ENCODE measurements at regions not wholly inside any gene's neighbourhood (a gene's known extent, or its start where the extent isn't known, plus 50 kb on each side); places are given as distances from the start of the nearest gene placed in this dataset.
"Not testable (repeated sequence)": the region's sequence is repeated elsewhere in the genome, so short reads cannot be mapped to it uniquely, and the experiment has no call there.

GRCh38 chr11:37449146-37449545, 851.1 kb upstream of the RAG2 start:
- Histone ChIP-seq H3K36me3 (ENCODE audit: control insufficient read depth, insufficient read depth, low read length) (no peaks in the 10 kb centered on the region), H3K27ac (ENCODE audit: low read length) (no peak overlapping the region), H3K4me3 (ENCODE audit: low read length) (no peak overlapping the region), H3K9me3 (ENCODE audit: control insufficient read depth, low read depth, low read length) (no peaks in the 10 kb centered on the region), H3K27me3 (ENCODE audit: control insufficient read depth, insufficient read depth, low read length) (no peaks in the 10 kb centered on the region), H3K4me1 (ENCODE audit: control insufficient read depth, insufficient read depth, low read length) (peaks cover 14% of the 10 kb centered on the region)
- peak in 1 of 2 donors; percentile 44 for DNase-seq
- 0% methylated on average over 1 of the region's 3 CpGs for WGBS (ENCODE audit: insufficient coverage, low lambda C conversion rate)

- no peaks in the 10 kb centered on the region for H3K27me3 ChIP-seq (ENCODE audit: control insufficient read depth, insufficient read depth, low read length)
- H3K27ac ChIP-seq (ENCODE audit: low read length) = no peak overlapping the region
- no peak overlapping the region for H3K4me3 ChIP-seq (ENCODE audit: low read length)
- no CpG with 5 or more reads among the region's 1 CpG for WGBS (ENCODE audit: insufficient coverage, low lambda C conversion rate)
- H3K9me3 ChIP-seq (ENCODE audit: control insufficient read depth, low read depth, low read length) = no peaks in the 10 kb centered on the region
- H3K36me3 ChIP-seq (ENCODE audit: control insufficient read depth, insufficient read depth, low read length) = no peaks in the 10 kb centered on the region
- no peaks in the 10 kb centered on the region for H3K4me1 ChIP-seq (ENCODE audit: control insufficient read depth, insufficient read depth, low read length)
- no peak for DNase-seq
Measured at GRCh38 chr11:37442576-37442975, 844.5 kb upstream of the RAG2 start.

- not testable (repeated sequence) for H3K27ac ChIP-seq (ENCODE audit: low read length)
- WGBS (ENCODE audit: insufficient coverage, low lambda C conversion rate) = no CpG with 5 or more reads among the region's 29 CpGs
Measured at GRCh38 chr11:37431633-37432230, 833.7 kb upstream of the RAG2 start.

GRCh38 chr11:37430966-37431632, 833.1 kb upstream of the RAG2 start:
- no CpG with 5 or more reads among the region's 26 CpGs for WGBS (ENCODE audit: insufficient coverage, low lambda C conversion rate)
- H3K36me3 ChIP-seq (ENCODE audit: control insufficient read depth, insufficient read depth, low read length); H3K4me3 ChIP-seq (ENCODE audit: low read length); H3K4me1 ChIP-seq (ENCODE audit: control insufficient read depth, insufficient read depth, low read length); H3K27me3 ChIP-seq (ENCODE audit: control insufficient read depth, insufficient read depth, low read length); H3K27ac ChIP-seq (ENCODE audit: low read length); DNase-seq: not testable (repeated sequence)
- H3K9me3 ChIP-seq (ENCODE audit: control insufficient read depth, low read depth, low read length) = peaks cover 14% of the 10 kb centered on the region

More at GRCh38 chr11:37431633-37432230, 833.7 kb upstream of the RAG2 start:
- not testable (repeated sequence) for H3K4me1 ChIP-seq (ENCODE audit: control insufficient read depth, insufficient read depth, low read length); H3K36me3 ChIP-seq (ENCODE audit: control insufficient read depth, insufficient read depth, low read length); H3K4me3 ChIP-seq (ENCODE audit: low read length); DNase-seq; H3K27me3 ChIP-seq (ENCODE audit: control insufficient read depth, insufficient read depth, low read length)
- H3K9me3 ChIP-seq (ENCODE audit: control insufficient read depth, low read depth, low read length) = peaks cover 14% of the 10 kb centered on the region

DNA sequence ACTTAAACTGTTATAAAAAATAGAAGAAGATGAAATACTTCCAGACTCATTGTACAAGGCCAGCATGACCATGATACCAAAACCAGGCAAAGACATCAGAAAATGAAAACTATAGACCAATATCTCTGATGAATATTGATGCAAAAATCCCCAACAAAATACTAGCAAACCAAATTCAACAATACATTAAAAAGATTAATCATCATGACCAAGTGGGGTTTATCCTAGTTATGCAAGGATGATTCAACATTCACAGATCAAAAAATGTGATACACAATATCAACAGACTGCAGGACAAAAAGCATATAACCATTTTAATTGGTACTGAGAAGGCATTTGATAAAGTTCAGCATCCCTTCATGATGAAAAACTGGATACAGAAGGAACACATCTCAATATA, 824.5 kb upstream of the RAG2 start:
- Histone ChIP-seq H3K4me3 (ENCODE audit: low read length) (no peak overlapping the region), H3K4me1 (ENCODE audit: control insufficient read depth, insufficient read depth, low read length) (no peaks in the 10 kb centered on the region), H3K36me3 (ENCODE audit: control insufficient read depth, insufficient read depth, low read length) (no peaks in the 10 kb centered on the region), H3K27me3 (ENCODE audit: control insufficient read depth, insufficient read depth, low read length) (no peaks in the 10 kb centered on the region), H3K27ac (ENCODE audit: low read length) (no peak overlapping the region), H3K9me3 (ENCODE audit: control insufficient read depth, low read depth, low read length) (no peaks in the 10 kb centered on the region)
- DNase-seq = no peak

DNA sequence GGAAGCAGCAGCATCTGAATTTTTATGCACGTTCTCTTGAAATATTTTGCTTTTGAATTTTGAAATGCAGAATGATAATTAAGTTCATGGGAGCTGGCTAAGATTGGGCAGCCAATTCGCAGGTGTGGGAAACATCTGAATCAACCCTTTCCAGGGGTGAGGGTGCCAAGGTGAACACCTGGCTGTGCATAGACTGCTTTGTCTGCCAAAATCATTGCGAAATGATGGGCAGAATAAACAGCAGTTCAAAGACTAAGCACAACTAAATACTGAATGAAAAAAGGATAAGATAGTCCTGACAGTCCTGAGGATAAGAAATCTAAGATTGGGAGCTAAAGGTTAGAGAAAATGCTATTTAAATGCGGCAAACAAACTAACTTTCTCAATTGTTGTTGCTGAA, 813.3 kb upstream of the RAG2 start:
- WGBS (ENCODE audit: insufficient coverage, low lambda C conversion rate) = no CpG with 5 or more reads among the region's 4 CpGs
- no peak overlapping the region for H3K4me3 ChIP-seq (ENCODE audit: low read length)
- H3K36me3 ChIP-seq (ENCODE audit: control insufficient read depth, insufficient read depth, low read length) = no peaks in the 10 kb centered on the region
- no peaks in the 10 kb centered on the region for H3K4me1 ChIP-seq (ENCODE audit: control insufficient read depth, insufficient read depth, low read length)
- no peaks in the 10 kb centered on the region for H3K9me3 ChIP-seq (ENCODE audit: control insufficient read depth, low read depth, low read length)
- DNase-seq = no peak
- no peaks in the 10 kb centered on the region for H3K27me3 ChIP-seq (ENCODE audit: control insufficient read depth, insufficient read depth, low read length)
- H3K27ac ChIP-seq (ENCODE audit: low read length) = no peak overlapping the region

DNA sequence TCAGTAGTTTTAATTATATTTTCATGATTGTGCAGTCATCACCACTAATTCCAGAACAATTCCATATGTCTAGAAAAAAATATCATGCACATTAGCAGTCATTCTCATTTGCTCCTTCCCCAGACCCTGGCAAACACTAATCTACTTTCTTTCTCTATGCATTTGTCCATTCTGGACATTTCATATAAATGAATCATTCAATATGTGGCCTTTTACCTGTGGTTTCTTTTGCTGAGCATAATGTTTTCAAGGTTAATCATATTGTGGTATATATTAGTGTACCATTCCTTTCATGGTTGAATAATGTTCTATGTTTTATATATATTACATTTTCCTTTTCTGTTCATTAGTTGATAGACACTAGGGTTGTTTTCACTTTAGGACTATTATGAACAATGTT, 811.1 kb upstream of the RAG2 start:
- Histone ChIP-seq H3K9me3 (ENCODE audit: control insufficient read depth, low read depth, low read length) (no peaks in the 10 kb centered on the region), H3K27ac (ENCODE audit: low read length) (no peak overlapping the region), H3K36me3 (ENCODE audit: control insufficient read depth, insufficient read depth, low read length) (no peaks in the 10 kb centered on the region), H3K4me1 (ENCODE audit: control insufficient read depth, insufficient read depth, low read length) (no peaks in the 10 kb centered on the region), H3K27me3 (ENCODE audit: control insufficient read depth, insufficient read depth, low read length) (no peaks in the 10 kb centered on the region), H3K4me3 (ENCODE audit: low read length) (no peak overlapping the region)
- no peak for DNase-seq

GRCh38 chr11:37407461-37407860, 809.4 kb upstream of the RAG2 start:
- no peaks in the 10 kb centered on the region for H3K36me3 ChIP-seq (ENCODE audit: control insufficient read depth, insufficient read depth, low read length)
- WGBS (ENCODE audit: insufficient coverage, low lambda C conversion rate) = no CpG with 5 or more reads among the region's 2 CpGs
- H3K27me3 ChIP-seq (ENCODE audit: control insufficient read depth, insufficient read depth, low read length) = no peaks in the 10 kb centered on the region
- H3K27ac ChIP-seq (ENCODE audit: low read length) = no peak overlapping the region
- no peaks in the 10 kb centered on the region for H3K4me1 ChIP-seq (ENCODE audit: control insufficient read depth, insufficient read depth, low read length)
- no peaks in the 10 kb centered on the region for H3K9me3 ChIP-seq (ENCODE audit: control insufficient read depth, low read depth, low read length)
- no peak for DNase-seq
- no peak overlapping the region for H3K4me3 ChIP-seq (ENCODE audit: low read length)

DNA sequence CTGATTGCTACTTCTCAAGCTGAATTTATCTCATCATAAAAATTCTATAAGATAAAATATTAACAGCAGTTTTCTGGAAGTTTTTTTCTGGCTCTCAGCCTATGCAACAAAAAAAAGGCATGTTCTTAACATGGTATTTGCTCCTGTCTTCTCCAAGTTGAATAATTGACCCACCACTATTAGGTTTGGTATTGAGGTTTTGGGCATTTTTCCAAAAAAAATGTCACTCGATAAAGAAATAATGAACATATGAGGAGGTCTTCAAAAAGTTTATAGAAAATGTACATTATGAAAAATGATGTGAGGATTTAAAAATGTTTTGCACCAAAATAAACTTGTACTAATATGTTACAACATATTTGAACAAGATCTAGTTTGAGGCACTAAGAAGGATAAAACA, 808.6 kb upstream of the RAG2 start:
- Histone ChIP-seq H3K36me3 (ENCODE audit: control insufficient read depth, insufficient read depth, low read length) (no peaks in the 10 kb centered on the region), H3K4me3 (ENCODE audit: low read length) (no peak overlapping the region), H3K4me1 (ENCODE audit: control insufficient read depth, insufficient read depth, low read length) (no peaks in the 10 kb centered on the region), H3K27ac (ENCODE audit: low read length) (no peak overlapping the region), H3K27me3 (ENCODE audit: control insufficient read depth, insufficient read depth, low read length) (no peaks in the 10 kb centered on the region), H3K9me3 (ENCODE audit: control insufficient read depth, low read depth, low read length) (no peaks in the 10 kb centered on the region)
- 100% methylated on average over 1 of the region's 1 CpG for WGBS (ENCODE audit: insufficient coverage, low lambda C conversion rate)
- no peak for DNase-seq

DNA sequence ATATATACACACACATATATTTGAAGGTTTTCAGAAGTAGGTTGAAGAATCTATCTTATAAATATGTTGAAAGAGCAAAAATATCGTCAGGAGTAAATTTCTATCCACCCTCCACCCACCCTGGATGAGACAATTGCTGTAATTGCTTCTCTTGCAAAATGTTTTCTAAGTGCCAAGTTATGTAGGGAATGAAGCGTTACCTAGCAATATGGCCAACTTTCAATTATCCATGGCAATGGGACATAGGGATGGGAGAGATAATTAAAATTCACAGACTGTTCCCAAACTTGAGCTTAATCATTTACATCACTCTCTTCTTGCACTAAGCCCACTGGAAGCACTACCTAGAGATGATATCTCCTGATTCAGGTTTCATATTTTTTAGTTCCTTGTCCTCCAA, 806.2 kb upstream of the RAG2 start:
- Histone ChIP-seq H3K4me1 (ENCODE audit: control insufficient read depth, insufficient read depth, low read length) (no peaks in the 10 kb centered on the region), H3K4me3 (ENCODE audit: low read length) (no peak overlapping the region), H3K36me3 (ENCODE audit: control insufficient read depth, insufficient read depth, low read length) (no peaks in the 10 kb centered on the region), H3K27me3 (ENCODE audit: control insufficient read depth, insufficient read depth, low read length) (no peaks in the 10 kb centered on the region), H3K27ac (ENCODE audit: low read length) (no peak overlapping the region), H3K9me3 (ENCODE audit: control insufficient read depth, low read depth, low read length) (no peaks in the 10 kb centered on the region)
- DNase-seq = no peak
- WGBS (ENCODE audit: insufficient coverage, low lambda C conversion rate) = 70% methylated on average over 2 of the region's 2 CpGs

GRCh38 chr11:37402663-37403062, 804.6 kb upstream of the RAG2 start:
- H3K36me3 ChIP-seq (ENCODE audit: control insufficient read depth, insufficient read depth, low read length) = no peaks in the 10 kb centered on the region
- H3K4me3 ChIP-seq (ENCODE audit: low read length) = no peak overlapping the region
- no peaks in the 10 kb centered on the region for H3K9me3 ChIP-seq (ENCODE audit: control insufficient read depth, low read depth, low read length)
- H3K4me1 ChIP-seq (ENCODE audit: control insufficient read depth, insufficient read depth, low read length) = no peaks in the 10 kb centered on the region
- no peak overlapping the region for H3K27ac ChIP-seq (ENCODE audit: low read length)
- no CpG with 5 or more reads among the region's 1 CpG for WGBS (ENCODE audit: insufficient coverage, low lambda C conversion rate)
- no peak for DNase-seq
- no peaks in the 10 kb centered on the region for H3K27me3 ChIP-seq (ENCODE audit: control insufficient read depth, insufficient read depth, low read length)
